AG08395 (cell line): ENCODE measurements at regions not wholly inside any gene's neighbourhood (a gene's known extent, or its start where the extent isn't known, plus 50 kb on each side); places are given as distances from the start of the nearest gene placed in this dataset.

Experiments
- DNase-seq: peaks from one replicate; pipeline ENCODE4 v3.0.0; 2012; ENCODE audit warnings: mixed read lengths, low spot score

DNA sequence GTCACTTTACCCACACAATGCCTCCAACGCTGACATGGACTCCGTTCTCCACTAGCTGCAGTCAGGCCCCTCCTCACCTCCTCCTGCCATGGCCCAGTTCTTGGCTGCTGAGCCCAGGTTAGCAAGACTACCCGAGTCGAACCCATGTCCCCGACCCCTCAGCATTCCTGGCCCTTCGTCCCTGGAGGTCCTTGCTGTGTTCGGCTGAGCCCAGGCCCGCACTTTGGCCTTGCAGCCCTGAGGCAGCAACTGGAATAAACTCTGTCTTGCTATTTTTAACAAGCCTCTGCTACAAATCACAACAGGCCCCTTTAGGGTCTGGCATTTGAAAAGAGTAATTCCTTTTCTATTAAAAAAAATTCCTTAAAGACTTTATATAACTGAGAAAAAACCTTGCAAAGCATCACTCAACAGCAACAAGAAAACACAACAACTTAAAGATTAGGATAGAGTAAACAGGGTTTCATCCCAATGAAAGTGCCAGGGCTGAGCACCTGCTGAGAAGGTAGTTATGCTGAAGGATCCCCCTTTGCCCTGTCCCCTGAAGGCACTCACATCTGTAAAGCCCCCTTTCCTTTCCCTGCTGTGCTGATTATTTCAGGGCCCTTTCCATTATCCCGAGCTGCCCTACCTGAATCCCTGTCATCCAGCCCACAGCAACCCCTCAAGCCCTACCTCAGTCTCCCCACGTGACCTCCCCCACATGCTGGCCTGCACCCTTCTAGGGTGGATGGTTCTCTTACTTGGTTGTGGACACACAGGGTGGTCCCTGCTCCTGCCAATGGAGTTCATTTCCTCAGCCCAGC is 120.0 kb upstream of the SNTG2 start:
- no peak for DNase-seq

DNA sequence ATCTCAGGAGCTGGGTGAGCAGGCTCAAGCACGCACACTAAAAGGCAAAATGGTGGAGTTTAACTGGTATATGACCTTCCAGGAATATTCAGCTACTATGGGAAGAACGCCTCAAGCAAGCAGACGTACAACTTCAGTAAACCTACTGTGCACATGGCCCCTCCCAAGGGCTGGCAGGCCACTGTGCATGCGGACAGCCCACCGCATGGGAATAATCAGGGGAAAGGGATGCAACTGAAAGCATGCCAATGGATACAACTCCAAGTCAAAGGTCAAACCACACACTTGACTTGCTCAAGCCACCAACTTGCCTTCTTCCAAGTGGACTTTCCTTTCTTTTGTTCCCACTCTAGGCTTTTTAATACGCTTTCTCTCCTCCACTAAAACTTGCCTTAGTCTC is 121.6 kb upstream of the SNTG2 start:
- DNase-seq, result no peak

- no peak for DNase-seq
These were observed 125.7 kb upstream of the SNTG2 start for GRCh38 chr2:824954-825353.

DNA sequence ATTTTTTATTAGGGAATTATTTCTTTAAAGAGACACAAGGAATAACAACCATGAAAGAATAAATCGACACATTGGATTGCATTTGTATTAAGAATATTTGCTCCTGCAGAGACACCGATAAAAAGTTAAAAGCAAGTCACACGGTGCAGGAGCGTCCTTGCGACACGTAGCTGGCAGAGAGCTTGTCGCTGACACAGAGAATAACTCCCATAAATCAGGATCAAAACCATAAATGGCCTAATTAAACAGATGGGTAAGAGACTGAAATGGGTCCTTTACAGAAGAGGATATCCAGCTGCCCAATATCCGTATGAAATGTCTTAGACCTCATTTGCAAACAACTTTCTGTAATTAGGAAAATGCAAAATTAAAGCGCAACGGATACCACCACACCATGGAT is 126.1 kb upstream of the SNTG2 start:
- no peak for DNase-seq

DNA sequence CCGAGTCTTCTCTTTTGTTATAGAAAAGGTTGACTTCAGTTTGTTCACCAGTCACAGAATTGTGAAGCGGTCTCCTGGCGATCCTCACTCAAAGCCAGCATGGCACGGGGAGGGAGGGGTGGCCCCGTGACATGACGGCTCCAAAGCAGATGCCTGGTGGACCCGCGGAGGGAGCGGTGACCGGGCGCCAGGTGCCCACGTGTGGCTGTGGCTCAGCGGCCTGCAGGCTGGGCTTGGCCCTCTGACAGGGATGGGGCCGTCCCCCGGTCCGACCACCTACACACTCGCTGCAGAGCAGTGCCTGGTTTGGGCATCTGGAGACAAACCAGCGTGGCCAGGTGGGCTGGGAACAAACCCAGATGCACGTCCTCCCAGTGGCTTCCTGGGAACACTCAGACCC is 129.1 kb upstream of the SNTG2 start:
- no peak for DNase-seq

- DNase-seq, result no peak
These were observed 131.0 kb upstream of the SNTG2 start for GRCh38 chr2:819601-820000.

DNA sequence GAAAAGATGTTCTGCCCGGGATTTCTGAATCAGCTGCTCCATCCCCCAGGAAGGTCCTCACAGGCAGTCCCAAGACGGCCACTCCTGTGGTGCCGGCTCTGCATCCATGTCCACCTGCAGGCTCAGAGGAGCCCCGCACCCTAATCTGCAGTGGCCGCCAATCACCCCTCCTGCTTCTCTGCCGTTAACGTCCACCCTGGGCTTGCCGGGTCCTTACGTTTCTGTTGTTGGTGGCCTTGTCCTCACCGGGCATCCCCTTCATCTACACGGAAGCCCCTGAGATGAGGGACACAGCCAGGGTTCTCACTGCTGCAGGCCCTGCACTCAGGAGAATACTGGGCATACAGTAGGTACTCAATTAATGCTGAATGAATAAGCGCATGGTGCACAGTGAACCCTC is 131.5 kb upstream of the SNTG2 start:
- DNase-seq, result no peak

DNA sequence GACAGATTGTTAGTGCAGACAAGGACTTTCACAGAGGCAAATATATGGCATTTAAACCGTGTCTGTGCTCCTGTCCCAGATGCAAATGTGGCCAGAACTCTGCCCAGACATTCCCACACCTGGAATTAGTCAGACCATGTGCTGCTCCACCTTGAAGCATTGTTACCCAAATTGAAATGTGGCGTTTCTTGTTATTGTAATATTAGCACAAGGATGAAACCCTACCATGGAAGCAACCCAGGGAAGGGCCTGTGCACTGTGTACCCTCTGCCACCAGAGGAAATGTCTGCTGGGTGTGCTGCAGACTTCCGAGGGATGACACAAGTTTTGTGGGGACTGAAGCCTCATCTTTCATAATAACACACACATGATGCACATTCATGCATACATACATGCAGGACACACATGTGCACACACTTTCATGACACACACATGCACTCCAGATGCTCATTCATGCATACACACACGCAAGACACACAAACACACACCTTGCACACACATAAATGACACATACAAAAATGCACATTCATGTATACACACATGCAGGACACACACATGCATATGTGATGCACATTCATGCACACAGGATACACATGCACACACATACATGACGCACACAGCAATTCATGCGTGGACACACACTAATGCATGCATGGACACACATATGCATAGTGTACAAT is 133.2 kb upstream of the SNTG2 start:
- DNase-seq, result no peak

DNA sequence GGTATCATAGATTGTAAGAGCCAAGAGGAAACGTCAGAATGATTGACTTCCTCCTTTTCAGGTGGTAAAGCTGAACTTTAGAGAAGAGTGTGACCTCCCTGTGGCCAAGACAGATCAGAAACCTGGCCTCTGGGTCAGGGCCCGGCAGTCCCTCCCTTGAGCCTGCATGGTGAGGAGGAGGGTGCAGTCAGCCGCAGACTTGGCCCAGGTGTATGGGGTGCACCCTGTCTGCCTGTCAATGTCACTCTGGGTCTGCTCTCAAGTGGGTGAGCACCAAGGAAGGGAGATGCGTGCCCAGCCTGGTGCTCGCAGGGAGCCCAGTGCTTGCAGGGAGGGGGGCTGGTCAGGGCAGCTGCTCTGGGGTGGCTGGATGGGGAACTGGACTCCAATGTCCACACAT is 134.4 kb upstream of the SNTG2 start:
- DNase-seq, result no peak

GRCh38 chr2:810397-810796 is 133.2 kb upstream of the TMEM18 start:
- DNase-seq, result no peak

DNA sequence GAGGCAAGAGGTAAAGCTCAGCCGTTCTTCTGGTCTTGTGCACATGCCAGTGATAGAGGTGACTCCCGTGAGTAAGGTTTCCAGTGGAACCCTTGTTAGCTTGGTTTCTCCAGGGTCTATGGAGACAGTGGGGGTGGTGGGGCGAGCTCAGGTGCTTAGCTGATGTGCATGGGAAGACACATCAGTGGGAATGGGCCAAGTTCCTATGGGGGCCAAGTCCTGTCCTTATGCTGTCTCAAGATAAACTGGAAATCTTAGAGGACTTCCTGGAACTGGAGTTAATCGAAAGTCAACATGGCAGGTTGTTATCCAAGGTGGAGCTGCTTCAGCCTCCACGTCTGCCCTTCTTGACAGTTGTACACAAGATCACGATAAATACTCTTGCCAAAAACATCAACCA is 130.1 kb upstream of the TMEM18 start:
- no peak for DNase-seq

- no peak for DNase-seq
These were observed 128.5 kb upstream of the TMEM18 start for GRCh38 chr2:805664-806063.

DNA sequence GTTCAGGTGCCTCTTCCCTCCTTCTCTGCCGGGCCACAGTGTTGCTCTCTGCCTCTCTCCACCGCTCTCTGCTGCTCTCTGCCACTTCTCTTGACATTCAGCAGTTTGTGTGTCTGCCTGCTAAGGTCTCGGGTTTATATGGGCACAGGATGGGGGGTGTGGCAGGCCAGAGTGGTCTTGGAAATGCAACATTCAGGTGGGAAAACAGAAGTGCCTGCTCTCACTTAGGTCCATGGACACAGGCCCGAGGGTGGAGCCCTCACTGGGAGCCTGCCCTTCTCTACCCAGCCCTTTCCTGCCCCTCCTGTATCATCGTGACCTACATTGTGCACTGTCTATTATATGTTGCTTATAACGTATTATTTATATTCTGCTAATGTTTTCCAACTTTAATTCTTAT is 120.8 kb upstream of the TMEM18 start:
- DNase-seq, result no peak

DNA sequence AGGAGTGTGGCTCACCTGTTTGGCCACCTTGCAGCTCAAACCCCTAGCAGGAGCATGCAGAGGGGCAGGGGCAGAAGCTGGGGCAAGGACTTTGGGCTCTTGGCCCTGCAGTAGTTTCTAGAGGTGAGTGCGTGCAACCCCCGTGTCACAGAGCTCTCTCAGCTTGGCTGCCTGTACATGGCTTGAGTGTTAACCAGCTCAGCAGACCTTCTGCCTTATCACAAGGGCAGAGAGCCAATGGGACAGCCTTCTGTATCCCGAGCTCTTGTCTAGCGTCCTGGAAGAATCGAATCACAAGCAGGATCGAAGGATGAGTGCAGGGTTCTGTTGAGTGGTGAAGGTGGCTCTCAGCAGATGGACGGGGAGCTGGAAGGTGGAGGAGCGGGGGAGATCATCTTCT is 120.3 kb upstream of the TMEM18 start:
- DNase-seq, result no peak

- no peak for DNase-seq
These were observed 119.2 kb upstream of the TMEM18 start for GRCh38 chr2:796141-796985.

DNA sequence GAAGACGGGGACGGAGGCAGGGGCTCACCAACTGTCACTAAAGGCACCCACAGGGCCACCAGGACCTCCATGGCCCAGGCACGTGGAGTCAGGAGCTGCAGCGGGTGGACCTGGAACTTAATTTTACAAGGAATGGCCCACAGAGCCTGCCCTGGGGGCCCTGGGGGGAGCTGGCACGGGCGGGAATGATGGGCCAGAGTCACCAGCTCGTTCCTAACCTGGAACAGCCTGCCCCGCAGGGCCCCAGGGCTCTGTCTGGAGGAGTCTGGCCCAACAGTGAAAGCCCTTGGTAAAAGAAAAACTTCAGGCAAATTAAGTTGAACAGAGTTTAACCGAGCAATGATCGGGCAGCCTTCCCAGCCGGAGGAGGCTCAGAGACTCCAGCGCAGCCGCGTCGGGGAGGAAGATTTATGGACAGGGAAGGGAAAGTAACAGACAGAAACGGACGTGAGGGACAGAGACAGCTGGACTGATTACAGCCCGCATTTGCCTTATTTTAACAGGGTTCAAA is 118.4 kb upstream of the TMEM18 start:
- no peak for DNase-seq

DNA sequence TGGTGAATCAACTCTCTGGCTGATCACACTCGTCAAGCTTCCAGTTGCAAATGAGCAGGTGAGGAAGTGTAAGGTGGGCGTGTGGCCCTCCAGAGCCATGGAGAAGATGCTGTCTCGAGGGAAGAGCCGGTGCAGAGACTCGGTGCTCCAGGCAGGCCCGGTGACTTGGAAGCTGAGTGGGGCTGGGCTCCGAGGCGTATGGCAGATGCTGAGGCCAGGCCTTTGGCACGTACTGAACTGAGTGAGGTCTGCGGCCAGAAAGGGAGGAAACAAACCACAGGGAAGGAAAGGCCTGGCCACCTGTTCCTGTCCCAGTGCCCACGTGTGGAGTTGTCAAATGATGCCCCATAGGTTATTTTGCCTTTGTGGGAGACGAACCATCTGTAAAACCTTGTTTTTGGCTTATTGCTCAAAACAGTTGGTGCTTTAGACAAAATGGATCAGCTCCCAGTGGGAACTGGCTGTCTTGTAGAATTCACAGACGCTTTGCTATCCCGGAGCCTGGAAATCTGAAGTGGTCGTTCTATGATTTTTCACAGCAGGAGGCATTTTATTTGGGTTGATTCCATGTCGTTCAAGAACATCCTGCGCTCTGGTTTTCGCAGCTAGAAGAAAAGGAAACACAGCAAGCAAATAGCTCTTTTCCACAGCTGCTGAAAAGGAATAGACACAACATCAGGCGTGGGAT is 117.5 kb upstream of the TMEM18 start:
- DNase-seq, result no peak

- no peak for DNase-seq
These were observed 116.0 kb upstream of the TMEM18 start for GRCh38 chr2:793236-793635.

DNA sequence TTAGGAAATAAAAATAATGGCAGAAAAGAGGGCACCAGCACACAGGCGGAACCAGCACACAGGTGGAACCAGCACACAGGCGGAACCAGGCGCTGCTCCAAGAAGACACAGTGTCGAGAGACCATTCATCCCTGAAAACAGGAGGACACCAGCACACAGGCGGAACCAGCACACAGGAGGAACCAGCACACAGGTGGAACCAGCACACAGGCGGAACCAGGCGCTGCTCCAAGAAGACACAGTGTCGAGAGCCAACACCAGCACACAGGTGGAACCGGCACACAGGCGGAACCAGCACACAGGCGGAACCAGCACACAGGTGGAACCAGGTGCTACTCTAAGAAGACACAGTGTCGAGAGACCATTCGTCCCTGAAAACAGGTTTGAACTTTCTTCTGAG is 115.5 kb upstream of the TMEM18 start:
- DNase-seq, result no peak

DNA sequence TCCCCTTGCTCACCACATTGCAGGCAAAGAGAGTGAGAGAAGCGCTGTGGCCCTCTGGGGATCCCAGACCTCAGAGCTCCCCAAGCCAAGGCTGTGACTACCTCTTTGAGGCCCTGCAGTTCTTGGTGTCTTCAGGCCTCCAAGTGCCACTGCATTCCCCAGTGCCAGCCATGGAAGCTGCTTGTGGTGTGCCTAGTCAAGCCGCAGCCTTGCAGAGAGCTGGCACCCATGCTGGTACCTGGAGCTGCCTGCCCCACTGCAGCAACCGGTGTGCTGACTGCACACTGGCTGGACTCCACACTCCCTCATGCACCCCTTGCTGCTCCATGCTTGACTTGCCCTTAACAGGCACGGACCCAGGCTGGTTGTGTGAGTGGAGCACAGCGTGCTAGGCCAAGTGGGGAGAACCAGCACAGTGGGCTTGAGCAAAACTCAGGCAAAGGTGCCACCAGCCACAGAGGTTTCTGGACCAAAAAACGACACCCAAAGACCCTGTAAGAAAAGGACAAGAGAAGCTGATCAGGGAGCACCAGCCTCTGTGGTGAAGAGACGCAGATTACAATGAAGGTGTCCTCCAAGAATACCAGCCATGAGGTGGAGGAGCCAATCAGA is 113.5 kb upstream of the TMEM18 start:
- DNase-seq, result no peak

- no peak for DNase-seq
These were observed 112.9 kb upstream of the TMEM18 start for GRCh38 chr2:790081-790480.

GRCh38 chr2:789529-789928 is 112.3 kb upstream of the TMEM18 start:
- no peak for DNase-seq
